ENCODE measurements at regions not wholly inside any gene's neighbourhood (a gene's known extent, or its start where the extent isn't known, plus 50 kb on each side); places are given as distances from the start of the nearest gene placed in this dataset.
A peak's percentile ranks its signal among the peaks of the same experiment; 100 is the strongest.
"Not testable (repeated sequence)": the region's sequence is repeated elsewhere in the genome, so short reads cannot be mapped to it uniquely, and the experiment has no call there.

DNA sequence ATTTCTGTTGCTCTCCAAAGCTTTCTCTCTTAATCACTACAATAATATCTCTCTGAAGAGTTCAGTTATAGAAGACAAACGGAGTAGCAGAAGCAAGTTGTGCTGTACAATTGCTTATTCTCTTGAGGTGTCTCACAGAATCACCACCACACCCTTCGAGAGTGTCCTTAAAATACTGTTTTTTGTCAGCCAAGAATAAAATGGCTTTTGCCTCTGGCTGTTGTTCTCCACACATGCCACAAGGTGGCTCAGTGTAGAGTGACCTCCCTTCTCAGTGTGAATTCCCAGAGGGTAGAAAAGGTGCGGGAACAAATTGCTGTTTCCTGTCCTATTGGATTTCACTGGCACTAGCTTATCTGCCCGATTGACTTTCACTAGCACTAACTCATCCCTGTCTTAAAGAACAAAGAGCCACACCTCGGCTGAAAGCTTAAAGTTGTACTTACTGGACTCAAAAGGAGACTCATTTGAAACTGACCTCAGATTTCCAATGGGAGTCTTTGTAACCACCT lies 134.2 kb upstream of the SATB1 start:
- Mint-ChIP-seq H3K36me3 (ENCODE audit: low read depth) (no peaks in the 10 kb centered on the region), H3K4me1 (ENCODE audit: low read depth) (peaks cover 19% of the 10 kb centered on the region), H3K9me3 (no peaks in the 10 kb centered on the region), H3K4me3 (no peak overlapping the region), H3K27me3 (no peaks in the 10 kb centered on the region), H3K27ac (peak overlapping the region; percentile 3)
- intact Hi-C loops (cut with micrococcal nuclease) = loop anchor here (1.0 to 10.0 kb wide), 2 partner anchors 135 to 199 kb away; partner anchors contain the start of gene SATB1

DNA sequence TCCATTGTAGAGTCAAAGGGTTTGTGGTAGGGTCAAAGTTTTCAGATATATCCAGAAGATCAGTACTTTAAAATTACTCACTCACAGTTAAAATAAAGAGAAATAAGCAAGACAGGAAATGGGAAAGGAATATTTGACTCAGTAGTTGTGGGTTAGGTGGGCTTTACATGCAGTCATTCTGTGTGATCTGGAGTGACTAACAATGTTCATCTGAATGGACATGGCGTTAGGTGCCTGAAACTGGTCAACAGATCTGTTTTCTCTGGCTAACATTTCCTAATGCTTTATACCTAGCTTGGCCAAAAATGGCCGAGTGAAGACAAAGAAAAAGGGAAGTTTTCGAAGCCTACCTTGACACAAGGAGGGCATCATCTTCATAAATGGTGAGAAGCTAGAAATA lies 133.4 kb upstream of the SATB1 start:
- Mint-ChIP-seq H3K4me1 (ENCODE audit: low read depth) (peaks cover 19% of the 10 kb centered on the region), H3K27ac (no peak overlapping the region), H3K4me3 (no peak overlapping the region), H3K27me3 (peaks cover 3% of the 10 kb centered on the region), H3K36me3 (ENCODE audit: low read depth) (no peaks in the 10 kb centered on the region), H3K9me3 (no peaks in the 10 kb centered on the region)
- intact Hi-C loops (cut with micrococcal nuclease) = loop anchor here (10.0 kb wide), 1 partner anchor 134 kb away; the partner anchor contains the start of gene SATB1

DNA sequence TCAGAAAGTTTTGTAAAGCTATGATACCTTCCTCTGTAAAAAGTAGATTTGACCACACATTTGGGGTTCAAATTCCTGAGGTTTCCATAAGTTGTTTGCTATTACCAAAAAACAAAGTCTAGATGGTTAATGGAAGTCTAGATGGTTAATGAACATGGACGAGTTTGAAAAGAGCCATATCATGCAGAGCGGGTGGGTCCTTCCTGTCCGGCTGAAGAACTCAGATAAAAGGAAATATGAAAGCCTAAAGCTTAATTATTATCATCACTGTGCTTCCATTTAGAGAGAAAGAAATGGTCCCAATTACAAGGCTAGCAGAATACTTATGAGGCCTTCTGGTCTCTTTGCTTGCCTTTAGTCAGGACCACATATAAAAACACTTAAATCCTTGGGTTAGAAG lies 132.1 kb upstream of the SATB1 start:
- intact Hi-C loops (cut with micrococcal nuclease) = loop anchor here (10.0 kb wide), 1 partner anchor 132 kb away; the partner anchor contains the start of gene SATB1
- H3K4me1 Mint-ChIP-seq (ENCODE audit: low read depth) = peaks cover 19% of the 10 kb centered on the region

DNA sequence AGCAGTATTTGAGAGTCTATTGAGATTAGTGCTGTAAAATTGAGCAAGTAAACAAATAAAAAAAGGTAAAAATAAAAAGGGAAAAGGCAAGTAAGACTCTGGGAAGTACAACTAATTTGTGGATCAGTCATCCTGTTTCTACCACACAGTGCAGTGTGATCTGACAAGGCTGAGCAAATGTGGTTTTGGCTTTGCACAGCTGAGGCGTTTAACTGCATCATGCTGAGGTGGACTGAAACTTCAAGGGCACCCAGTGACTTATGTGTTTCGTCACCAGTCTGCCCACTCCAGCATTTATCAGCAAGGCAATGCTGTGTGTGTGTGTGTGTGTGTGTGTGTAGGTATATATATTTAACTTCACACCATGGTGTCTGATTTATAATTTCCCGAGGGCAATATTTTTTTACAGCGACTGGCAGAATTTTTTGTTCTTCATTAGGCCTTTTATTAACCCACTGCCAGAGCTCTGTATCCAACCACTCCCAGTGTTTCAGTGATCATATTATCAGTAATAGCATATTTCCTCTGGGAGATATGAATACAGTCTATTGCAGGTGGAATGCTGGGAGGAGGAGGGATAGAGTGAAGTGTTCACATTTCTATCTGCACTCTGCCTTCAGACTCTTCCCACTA lies 131.5 kb upstream of the SATB1 start:
- Mint-ChIP-seq H3K9me3 (no peaks in the 10 kb centered on the region), H3K4me1 (ENCODE audit: low read depth) (peaks cover 19% of the 10 kb centered on the region), H3K27ac (no peak overlapping the region), H3K27me3 (peaks cover 3% of the 10 kb centered on the region), H3K36me3 (ENCODE audit: low read depth) (no peaks in the 10 kb centered on the region), H3K4me3 (no peak overlapping the region)
- intact Hi-C loops (cut with micrococcal nuclease) = loop anchor here (10.0 kb wide), 1 partner anchor 132 kb away; the partner anchor contains the start of gene SATB1

More for the DNA sequence above, 132.1 kb upstream of the SATB1 start:
- Mint-ChIP-seq H3K27me3 (peaks cover 3% of the 10 kb centered on the region), H3K27ac (no peak overlapping the region), H3K9me3 (no peaks in the 10 kb centered on the region), H3K36me3 (ENCODE audit: low read depth) (no peaks in the 10 kb centered on the region), H3K4me3 (no peak overlapping the region)

DNA sequence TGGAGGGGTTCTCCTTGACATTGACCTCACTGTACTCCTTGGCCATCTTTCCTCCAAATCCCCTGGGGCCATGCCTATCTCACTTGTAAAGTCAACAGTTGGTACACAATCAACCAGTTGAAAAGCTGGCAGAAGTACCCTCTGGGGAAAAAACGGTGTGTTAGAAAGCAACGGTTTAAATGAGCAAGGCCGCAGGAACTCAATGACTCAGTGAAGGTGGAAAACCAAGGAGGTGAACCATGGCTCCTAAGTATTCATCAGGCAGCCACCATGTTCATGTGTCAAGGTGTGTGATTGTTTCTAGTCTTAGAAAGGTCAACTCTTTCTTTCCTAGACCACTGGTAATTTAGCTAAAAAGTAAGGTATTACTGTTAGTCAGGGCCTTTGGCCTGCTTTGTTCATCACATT lies 130.9 kb upstream of the SATB1 start:
- Mint-ChIP-seq H3K9me3 (no peaks in the 10 kb centered on the region), H3K27me3 (peaks cover 3% of the 10 kb centered on the region), H3K36me3 (ENCODE audit: low read depth) (no peaks in the 10 kb centered on the region), H3K4me3 (no peak overlapping the region), H3K27ac (no peak overlapping the region), H3K4me1 (ENCODE audit: low read depth) (peaks cover 19% of the 10 kb centered on the region)
- intact Hi-C loops (cut with micrococcal nuclease) = loop anchor here (10.0 kb wide), 1 partner anchor 131 kb away; the partner anchor contains the start of gene SATB1

DNA sequence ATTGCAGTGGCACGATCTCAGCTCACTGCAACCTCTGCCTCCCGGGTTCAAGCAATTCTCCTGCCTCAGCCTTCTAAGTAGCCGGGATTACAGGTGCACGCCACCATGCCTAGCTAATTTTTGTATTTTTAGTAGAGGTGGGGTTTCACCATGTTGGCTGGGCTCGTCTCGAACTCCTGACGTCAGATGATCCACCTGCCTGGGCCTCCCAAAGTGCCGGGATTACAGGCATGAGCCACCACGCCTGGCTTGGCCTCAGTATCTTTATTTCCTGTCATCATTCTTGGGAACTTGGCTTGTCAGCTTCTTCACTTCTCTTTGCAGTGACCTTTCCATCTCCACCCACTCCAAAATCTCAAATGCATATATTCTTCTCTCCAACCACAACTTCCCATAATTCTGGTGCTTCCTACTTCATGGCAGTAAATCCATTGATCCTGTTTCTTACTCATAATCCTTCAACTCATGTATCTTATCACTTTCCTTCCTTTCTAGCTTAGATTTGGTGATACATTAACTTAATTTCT lies 127.5 kb upstream of the SATB1 start:
- H3K4me3 Mint-ChIP-seq; H3K9me3 Mint-ChIP-seq; H3K27me3 Mint-ChIP-seq; H3K27ac Mint-ChIP-seq; H3K36me3 Mint-ChIP-seq (ENCODE audit: low read depth): not testable (repeated sequence)
- H3K4me1 Mint-ChIP-seq (ENCODE audit: low read depth) = peaks cover 12% of the 10 kb centered on the region
- intact Hi-C loops (cut with micrococcal nuclease) = loop anchor here (10.0 kb wide), 1 partner anchor 128 kb away; the partner anchor contains the start of gene SATB1

DNA sequence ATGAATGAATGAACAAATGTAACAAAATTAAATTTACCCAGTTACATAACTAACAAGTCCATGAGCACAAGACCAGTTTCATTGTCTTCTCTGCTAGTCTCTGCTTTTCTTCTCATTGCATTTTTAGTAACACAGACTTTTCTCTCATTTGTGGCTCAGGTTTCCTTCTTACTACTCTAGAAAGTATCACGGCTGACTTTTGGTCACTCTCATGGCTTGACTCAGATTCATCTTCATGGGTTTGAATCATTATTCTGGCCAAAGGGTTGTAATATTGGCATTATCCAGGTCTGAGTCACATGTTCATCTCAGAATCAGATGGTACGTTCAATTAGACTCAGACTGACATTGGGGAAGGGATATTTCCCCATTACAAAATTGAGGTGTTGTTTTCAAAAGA lies 121.5 kb upstream of the SATB1 start:
- H3K9me3 Mint-ChIP-seq = no peaks in the 10 kb centered on the region
- H3K36me3 Mint-ChIP-seq (ENCODE audit: low read depth) = no peaks in the 10 kb centered on the region
- H3K27ac Mint-ChIP-seq = no peak overlapping the region
- no peaks in the 10 kb centered on the region for H3K27me3 Mint-ChIP-seq
- intact Hi-C loops (cut with micrococcal nuclease) = no loop called here
- peaks cover 9% of the 10 kb centered on the region for H3K4me1 Mint-ChIP-seq (ENCODE audit: low read depth)
- no peak overlapping the region for H3K4me3 Mint-ChIP-seq

DNA sequence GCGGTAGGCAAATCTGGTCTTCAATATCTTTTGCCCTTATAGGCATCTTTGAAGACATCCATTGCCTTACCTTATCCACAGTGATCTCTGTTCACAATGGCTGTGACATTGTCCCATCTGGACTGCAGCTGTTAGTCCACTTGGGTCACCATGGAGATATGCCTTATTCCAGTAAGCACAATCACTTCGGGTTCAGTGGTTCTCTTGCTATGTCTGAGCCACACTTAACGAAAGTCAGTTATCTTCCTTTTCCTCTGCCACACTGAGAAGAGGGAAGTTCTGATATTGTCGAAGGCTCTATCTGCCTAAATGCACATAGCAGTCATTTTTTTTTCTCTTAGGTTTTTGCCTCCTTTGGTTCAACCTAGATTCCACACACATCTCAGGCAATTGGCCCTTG lies 119.0 kb upstream of the SATB1 start:
- H3K4me3 Mint-ChIP-seq = no peak overlapping the region
- no peak overlapping the region for H3K27ac Mint-ChIP-seq
- peaks cover 9% of the 10 kb centered on the region for H3K4me1 Mint-ChIP-seq (ENCODE audit: low read depth)
- no peaks in the 10 kb centered on the region for H3K36me3 Mint-ChIP-seq (ENCODE audit: low read depth)
- intact Hi-C loops (cut with micrococcal nuclease) = no loop called here
- no peaks in the 10 kb centered on the region for H3K27me3 Mint-ChIP-seq
- no peaks in the 10 kb centered on the region for H3K9me3 Mint-ChIP-seq

DNA sequence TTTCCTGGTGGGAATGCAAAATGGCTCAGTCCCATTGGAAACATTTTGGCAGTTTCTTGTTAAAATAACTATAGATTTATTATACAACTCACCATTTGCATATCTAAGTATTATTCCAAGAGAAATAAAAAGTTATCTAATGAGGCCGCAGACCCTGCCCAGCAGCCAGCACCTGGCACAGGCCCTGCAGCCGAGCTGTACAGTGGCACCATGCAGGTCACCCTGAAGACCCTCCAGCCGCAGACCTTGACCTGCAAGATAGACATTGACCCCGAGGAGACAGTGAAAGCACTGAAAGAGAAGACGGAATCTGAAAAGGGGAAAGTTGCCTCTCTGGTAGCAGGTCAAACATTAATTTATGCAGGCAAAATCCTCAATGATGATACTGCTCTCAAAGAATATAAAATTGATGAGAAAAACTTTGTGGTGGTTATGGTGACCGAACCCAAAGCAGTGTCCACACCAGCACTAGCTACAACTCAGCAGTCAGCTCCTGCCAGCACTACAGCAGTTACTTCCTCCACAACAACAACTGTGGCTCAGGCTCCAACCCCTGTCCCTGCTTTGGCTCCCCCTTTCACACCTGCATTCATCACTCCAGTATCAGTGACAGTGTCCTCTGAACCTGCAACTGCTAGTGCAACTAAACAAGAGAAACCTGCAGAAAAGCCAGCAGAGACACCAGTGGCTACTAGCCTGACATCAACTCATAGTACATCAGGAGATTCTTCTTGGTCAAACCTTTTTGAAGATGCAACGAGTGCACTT lies 113.5 kb upstream of the SATB1 start:
- H3K9me3 Mint-ChIP-seq = no peaks in the 10 kb centered on the region
- H3K27me3 Mint-ChIP-seq = no peaks in the 10 kb centered on the region
- H3K27ac Mint-ChIP-seq = no peak overlapping the region
- H3K36me3 Mint-ChIP-seq (ENCODE audit: low read depth) = no peaks in the 10 kb centered on the region
- H3K4me3 Mint-ChIP-seq = no peak overlapping the region
- no peaks in the 10 kb centered on the region for H3K4me1 Mint-ChIP-seq (ENCODE audit: low read depth)
- intact Hi-C loops (cut with micrococcal nuclease) = no loop called here

DNA sequence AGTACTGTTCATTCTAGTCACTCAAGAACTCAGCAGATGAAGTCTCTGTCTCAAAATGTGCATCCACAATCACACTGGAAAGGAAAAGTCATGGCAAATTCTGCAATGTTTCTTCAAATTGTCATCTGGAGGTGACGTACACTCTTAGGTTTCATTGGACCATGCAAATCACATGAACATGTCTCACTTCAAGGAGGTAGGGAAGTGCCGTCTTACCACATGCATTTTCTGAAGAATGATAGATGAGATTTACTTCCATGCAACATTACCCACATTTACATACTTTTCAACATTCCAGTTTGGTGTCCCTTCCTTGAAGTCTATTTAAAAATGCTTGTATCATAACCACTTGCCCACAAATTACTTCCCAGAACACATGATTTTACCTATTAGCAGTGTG lies 107.9 kb upstream of the SATB1 start:
- intact Hi-C loops (cut with micrococcal nuclease) = no loop called here
- Mint-ChIP-seq H3K9me3 (no peaks in the 10 kb centered on the region), H3K4me1 (ENCODE audit: low read depth) (no peaks in the 10 kb centered on the region), H3K27me3 (no peaks in the 10 kb centered on the region), H3K4me3 (no peak overlapping the region), H3K27ac (no peak overlapping the region), H3K36me3 (ENCODE audit: low read depth) (no peaks in the 10 kb centered on the region)

DNA sequence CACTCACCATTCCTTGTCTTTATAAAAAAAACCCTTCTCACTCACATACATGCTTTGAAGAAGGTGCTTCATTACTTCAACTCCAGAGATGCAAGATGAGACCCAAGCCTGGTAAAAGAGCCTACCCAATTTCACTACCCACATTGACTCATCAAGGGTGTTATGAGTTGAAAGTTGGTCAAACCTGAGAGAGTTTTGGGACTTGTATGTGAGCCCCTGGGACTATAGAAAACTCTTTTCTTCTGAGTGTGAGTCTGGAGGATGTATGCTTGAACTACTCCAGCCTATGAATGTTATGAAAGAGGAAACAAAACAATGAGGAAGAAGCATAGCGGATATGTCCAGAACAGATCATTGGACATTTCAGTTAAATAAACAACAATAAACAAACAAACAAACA lies 106.5 kb upstream of the SATB1 start:
- Mint-ChIP-seq H3K9me3 (no peaks in the 10 kb centered on the region), H3K4me1 (ENCODE audit: low read depth) (no peaks in the 10 kb centered on the region), H3K4me3 (no peak overlapping the region), H3K36me3 (ENCODE audit: low read depth) (no peaks in the 10 kb centered on the region), H3K27me3 (no peaks in the 10 kb centered on the region), H3K27ac (no peak overlapping the region)
- intact Hi-C loops (cut with micrococcal nuclease) = no loop called here

DNA sequence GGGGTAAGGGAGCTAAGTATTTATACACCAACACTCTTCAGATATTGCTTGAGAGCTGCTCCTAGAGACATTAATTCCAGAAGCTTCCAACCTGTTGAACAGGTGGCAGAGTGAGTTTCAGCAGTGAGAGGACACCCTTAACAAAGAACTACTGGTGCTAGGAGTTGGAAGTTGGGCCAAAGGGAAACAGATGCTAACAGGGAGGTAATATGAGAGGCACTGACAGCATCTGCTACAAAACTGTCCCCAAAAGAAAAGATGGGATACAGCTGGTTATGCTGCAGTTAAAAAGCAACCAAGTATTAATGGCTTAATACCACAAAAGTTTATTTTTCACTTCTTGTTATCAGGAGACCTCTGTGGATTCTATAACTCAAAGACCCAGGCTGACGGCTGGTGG lies 104.5 kb upstream of the SATB1 start:
- no peaks in the 10 kb centered on the region for H3K4me1 Mint-ChIP-seq (ENCODE audit: low read depth)
- H3K36me3 Mint-ChIP-seq (ENCODE audit: low read depth) = no peaks in the 10 kb centered on the region
- H3K27ac Mint-ChIP-seq = no peak overlapping the region
- no peak overlapping the region for H3K4me3 Mint-ChIP-seq
- intact Hi-C loops (cut with micrococcal nuclease) = no loop called here
- H3K9me3 Mint-ChIP-seq = peaks cover 17% of the 10 kb centered on the region
- H3K27me3 Mint-ChIP-seq = no peaks in the 10 kb centered on the region

DNA sequence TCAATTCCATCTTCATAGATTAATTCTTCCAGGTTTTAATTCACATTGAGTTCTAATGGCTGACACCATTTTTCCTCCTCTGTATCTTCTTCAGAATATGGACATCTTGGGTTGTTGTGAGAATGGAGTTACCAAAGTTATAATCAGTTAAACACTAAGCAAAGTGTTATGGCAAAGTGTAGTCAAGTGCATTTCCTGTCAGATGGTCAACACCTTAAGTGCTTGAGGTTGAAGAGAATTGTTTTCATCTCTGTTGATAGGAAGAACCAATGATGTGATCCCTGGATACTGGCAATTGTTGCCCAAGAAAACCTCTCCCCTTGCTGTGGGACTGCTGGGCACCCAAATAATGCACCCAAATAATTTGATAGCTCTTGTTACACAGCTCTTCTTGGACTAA lies 102.6 kb upstream of the SATB1 start:
- Mint-ChIP-seq H3K36me3 (ENCODE audit: low read depth) (no peaks in the 10 kb centered on the region), H3K4me3 (no peak overlapping the region), H3K9me3 (peaks cover 18% of the 10 kb centered on the region), H3K4me1 (ENCODE audit: low read depth) (no peaks in the 10 kb centered on the region), H3K27me3 (no peaks in the 10 kb centered on the region), H3K27ac (no peak overlapping the region)
- intact Hi-C loops (cut with micrococcal nuclease) = no loop called here

DNA sequence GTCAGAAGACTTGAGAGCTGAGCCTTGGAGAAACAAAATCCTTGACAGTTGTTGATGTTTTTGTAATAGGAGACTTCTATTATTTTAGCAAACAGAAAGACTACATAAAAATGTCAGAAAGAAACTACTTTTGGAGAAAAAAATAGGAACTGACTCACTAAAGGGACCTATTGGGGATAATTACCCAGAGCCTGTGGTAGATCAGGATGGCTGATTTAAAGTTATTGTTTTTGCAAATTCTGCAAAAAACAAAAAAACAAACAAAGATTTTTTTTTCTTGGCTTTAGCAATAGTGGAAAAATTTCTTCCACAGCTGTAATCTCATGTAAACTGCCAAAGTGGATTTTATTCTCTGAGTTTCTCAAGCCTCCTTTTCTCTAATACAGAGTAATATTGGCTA lies 101.5 kb upstream of the SATB1 start:
- Mint-ChIP-seq H3K36me3 (ENCODE audit: low read depth) (no peaks in the 10 kb centered on the region), H3K4me1 (ENCODE audit: low read depth) (no peaks in the 10 kb centered on the region), H3K27ac (no peak overlapping the region), H3K4me3 (no peak overlapping the region), H3K9me3 (peaks cover 18% of the 10 kb centered on the region), H3K27me3 (no peaks in the 10 kb centered on the region)
- intact Hi-C loops (cut with micrococcal nuclease) = no loop called here
